ENCODE measurements at regions not wholly inside any gene's neighbourhood (a gene's known extent, or its start where the extent isn't known, plus 50 kb on each side); places are given as distances from the start of the nearest gene placed in this dataset.

- TF ChIP-seq, protein P1, sequence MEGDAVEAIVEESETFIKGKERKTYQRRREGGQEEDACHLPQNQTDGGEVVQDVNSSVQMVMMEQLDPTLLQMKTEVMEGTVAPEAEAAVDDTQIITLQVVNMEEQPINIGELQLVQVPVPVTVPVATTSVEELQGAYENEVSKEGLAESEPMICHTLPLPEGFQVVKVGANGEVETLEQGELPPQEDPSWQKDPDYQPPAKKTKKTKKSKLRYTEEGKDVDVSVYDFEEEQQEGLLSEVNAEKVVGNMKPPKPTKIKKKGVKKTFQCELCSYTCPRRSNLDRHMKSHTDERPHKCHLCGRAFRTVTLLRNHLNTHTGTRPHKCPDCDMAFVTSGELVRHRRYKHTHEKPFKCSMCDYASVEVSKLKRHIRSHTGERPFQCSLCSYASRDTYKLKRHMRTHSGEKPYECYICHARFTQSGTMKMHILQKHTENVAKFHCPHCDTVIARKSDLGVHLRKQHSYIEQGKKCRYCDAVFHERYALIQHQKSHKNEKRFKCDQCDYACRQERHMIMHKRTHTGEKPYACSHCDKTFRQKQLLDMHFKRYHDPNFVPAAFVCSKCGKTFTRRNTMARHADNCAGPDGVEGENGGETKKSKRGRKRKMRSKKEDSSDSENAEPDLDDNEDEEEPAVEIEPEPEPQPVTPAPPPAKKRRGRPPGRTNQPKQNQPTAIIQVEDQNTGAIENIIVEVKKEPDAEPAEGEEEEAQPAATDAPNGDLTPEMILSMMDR (IDR thresholded peaks at IDR 0.05; ENCODE audit: borderline replicate concordance, extremely low read depth, low read length, poor library complexity, severe bottlenecking), result no peak
- no peak for TF ChIP-seq EZH2 (IDR thresholded peaks at IDR 0.05; ENCODE audit: borderline replicate concordance, low read depth, low read length, severe bottlenecking)
These were observed 509.2 kb upstream of the MDFIC2 start for GRCh38 chr3:70821602-70822001.
